ES-I3 (cell line): ENCODE measurements at regions not wholly inside any gene's neighbourhood (a gene's known extent, or its start where the extent isn't known, plus 50 kb on each side); places are given as distances from the start of the nearest gene placed in this dataset.

ENCODE experiments used
- H3K36me3 ChIP-seq: 2 replicates; pipeline ENCODE4 v1.6.1; 2013; ENCODE audit warnings: mild to moderate bottlenecking, low read length, control low read depth, moderate library complexity; ENCODE audit not compliant: insufficient read depth
- H3K4me1 ChIP-seq: 2 replicates; pipeline ENCODE4 v1.6.1; 2013; ENCODE audit warnings: mild to moderate bottlenecking, control low read depth, low read length; ENCODE audit not compliant: insufficient read depth
- H3K9ac ChIP-seq: 2 replicates; pipeline ENCODE4 v1.6.1; 2013; ENCODE audit warnings: low read depth, mild to moderate bottlenecking, low read length, moderate library complexity
- H3K9me3 ChIP-seq: 2 replicates; pipeline ENCODE4 v1.6.1; 2013; ENCODE audit warnings: mild to moderate bottlenecking, low read length, moderate library complexity; ENCODE audit not compliant: control insufficient read depth, insufficient read depth

- Histone ChIP-seq H3K9me3 (no peaks in the 10 kb centered on the region), H3K9ac (no peak overlapping the region), H3K4me1 (no peaks in the 10 kb centered on the region), H3K36me3 (no peaks in the 10 kb centered on the region)
These were observed 313.2 kb downstream of the PIK3C3 start for GRCh38 chr18:42268186-42268725.

DNA sequence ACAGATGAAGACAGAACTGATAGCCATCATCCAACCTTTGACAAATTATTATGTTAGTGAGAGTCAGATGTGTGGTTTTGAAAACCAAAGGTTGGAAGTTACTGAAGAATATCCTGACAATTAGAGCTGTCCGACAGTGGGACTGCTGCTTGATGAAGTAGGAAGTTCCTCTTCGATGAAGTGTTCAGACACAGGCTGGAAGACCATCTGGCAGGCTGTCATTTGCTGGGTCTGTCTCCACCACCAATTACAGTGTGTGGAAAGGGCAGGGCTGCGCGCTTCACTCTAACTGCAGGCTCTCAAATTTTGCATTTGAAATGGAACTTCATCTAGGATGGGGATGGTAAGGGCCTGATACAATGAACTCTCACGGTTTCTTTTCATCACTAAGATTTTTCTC, 313.8 kb downstream of the PIK3C3 start:
- Histone ChIP-seq H3K9ac (no peak overlapping the region), H3K4me1 (no peaks in the 10 kb centered on the region), H3K36me3 (no peaks in the 10 kb centered on the region), H3K9me3 (no peaks in the 10 kb centered on the region)

GRCh38 chr18:42271647-42272414, 316.8 kb downstream of the PIK3C3 start:
- Histone ChIP-seq H3K9me3 (no peaks in the 10 kb centered on the region), H3K4me1 (peaks cover 11% of the 10 kb centered on the region), H3K9ac (no peak overlapping the region), H3K36me3 (no peaks in the 10 kb centered on the region)

DNA sequence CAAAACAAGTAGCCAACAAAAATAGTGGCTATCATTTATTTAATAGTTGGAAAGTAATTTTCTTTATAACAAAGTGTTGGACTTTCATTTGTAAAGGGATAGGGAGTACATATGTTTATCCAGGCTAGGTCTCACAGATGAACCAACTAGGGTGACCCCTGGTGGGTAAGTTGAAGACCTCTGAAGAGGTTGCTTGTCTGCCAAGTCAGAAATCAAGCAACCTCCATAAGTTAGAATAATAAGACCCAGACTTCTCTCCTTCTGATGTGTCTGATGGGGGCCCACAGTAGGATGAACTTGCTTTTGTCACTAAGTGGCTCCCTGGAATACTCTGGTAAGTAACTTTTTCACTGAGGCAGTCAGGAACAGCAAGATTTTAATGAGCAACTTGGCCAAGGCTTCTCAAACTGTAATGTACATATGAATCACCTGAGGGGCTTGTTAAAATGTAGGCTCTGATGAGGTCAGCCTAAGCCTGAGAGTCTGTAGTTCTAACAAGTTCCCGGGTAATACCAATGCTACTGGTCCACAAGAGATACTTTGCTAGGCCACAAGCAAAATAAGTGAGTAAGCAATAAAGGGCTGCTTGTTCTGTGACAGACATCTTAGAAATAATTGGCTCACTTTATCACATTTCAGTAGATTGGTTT, 319.6 kb downstream of the PIK3C3 start:
- no peaks in the 10 kb centered on the region for H3K36me3 ChIP-seq
- peaks cover 11% of the 10 kb centered on the region for H3K4me1 ChIP-seq
- no peaks in the 10 kb centered on the region for H3K9me3 ChIP-seq
- no peak overlapping the region for H3K9ac ChIP-seq

DNA sequence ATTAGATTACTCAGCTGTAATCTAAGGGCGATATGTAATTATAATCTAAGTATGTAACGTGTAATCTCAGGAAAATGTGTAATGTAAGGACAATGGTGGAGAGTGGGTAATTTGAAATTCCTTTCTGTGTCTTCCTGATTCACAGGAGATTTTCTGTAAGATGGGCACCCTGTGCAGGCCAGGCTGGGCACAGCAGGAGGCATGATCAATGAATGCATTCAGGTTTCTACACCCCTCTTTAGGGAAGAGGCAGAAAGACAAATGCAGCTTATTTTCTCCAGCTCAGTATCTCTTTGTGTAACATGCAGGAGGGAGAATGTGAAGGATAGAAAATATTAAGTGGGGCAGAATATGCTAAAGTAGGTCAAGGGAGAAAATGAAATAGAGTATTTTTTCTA, 320.1 kb downstream of the PIK3C3 start:
- no peaks in the 10 kb centered on the region for H3K9me3 ChIP-seq
- peaks cover 11% of the 10 kb centered on the region for H3K4me1 ChIP-seq
- no peak overlapping the region for H3K9ac ChIP-seq
- no peaks in the 10 kb centered on the region for H3K36me3 ChIP-seq

DNA sequence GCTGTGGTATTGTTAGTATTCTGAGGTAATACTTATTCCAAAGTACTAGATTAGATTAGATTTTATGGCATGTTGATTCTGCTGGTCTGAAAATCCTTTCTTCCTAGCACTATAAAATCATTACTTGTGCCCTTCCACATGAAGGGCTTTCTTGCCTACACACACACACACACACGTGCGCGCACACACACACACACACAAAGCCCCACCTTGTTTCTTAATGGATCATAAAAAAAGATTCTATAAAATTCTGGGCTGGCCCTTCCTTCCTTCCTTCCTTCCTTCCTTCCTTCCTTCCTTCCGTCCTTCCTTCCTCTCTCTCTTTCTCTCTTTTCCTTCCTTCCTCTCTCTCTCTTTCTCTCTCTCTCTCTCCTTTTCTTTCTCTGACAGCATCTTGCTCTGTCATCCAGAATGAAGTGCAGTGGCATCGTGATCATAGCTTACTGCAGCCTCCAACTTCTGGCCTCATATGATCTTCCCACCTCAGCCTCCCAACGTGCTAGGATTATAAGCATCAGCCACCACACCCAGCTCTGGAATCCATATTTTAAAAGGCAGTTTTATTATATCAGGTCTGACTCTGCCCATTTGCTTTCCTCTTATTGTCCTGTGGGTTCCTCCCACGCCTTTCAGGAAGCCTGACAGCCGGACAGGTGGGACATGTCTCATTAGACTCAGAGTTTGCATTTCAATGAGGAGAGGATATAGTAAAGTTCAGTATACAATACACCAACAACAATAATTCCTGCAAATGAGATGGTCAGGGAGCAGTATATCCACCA, 321.1 kb downstream of the PIK3C3 start:
- no peaks in the 10 kb centered on the region for H3K36me3 ChIP-seq
- H3K9me3 ChIP-seq: no peaks in the 10 kb centered on the region
- H3K9ac ChIP-seq: no peak overlapping the region

GRCh38 chr18:42281124-42281523, 326.1 kb downstream of the PIK3C3 start:
- no peaks in the 10 kb centered on the region for H3K36me3 ChIP-seq
- no peak overlapping the region for H3K9ac ChIP-seq
- no peaks in the 10 kb centered on the region for H3K4me1 ChIP-seq
- H3K9me3 ChIP-seq: no peaks in the 10 kb centered on the region

More for the DNA sequence above, 321.1 kb downstream of the PIK3C3 start:
- H3K4me1 ChIP-seq: peaks cover 11% of the 10 kb centered on the region

DNA sequence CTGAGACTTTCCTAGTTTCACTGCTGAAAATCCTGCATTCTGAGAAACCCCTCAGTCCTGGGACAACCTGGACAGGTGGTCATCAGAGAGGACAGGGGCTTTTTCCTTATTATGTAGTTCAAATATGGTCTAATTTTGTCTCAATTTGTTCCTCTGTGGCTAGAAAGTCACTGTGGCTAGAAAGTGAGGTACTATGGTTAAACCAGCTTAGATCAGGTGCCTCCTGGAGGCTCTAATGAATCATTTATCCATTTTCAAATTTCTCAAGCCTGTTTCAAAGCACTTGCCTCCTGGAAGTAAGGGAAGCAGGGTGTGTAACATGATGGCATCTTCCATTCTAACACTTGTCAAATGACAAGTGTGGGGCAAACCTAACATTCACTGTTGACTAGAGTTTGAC, 326.8 kb downstream of the PIK3C3 start:
- H3K9ac ChIP-seq: no peak overlapping the region
- H3K36me3 ChIP-seq: no peaks in the 10 kb centered on the region
- no peaks in the 10 kb centered on the region for H3K9me3 ChIP-seq
- H3K4me1 ChIP-seq: no peaks in the 10 kb centered on the region

DNA sequence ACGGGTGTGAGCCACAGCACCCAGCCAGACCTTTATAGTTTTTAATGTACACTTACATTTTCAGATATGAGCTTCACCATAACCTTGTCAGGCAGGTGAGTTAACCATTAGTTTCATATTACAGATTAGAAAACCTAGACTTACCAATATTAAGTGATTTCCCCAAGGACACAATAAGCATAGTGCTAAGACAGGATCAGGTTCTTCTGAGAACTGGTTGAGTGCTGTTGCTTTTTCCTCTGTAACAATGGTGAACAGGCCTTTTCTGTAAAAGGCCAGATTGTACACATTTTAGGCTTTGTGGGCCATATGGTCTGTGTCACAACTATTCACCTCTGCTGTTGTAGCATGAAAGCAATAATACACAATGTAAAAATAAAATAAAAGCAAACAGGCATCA, 332.0 kb downstream of the PIK3C3 start:
- Histone ChIP-seq H3K9me3 (no peaks in the 10 kb centered on the region), H3K9ac (no peak overlapping the region), H3K4me1 (no peaks in the 10 kb centered on the region), H3K36me3 (no peaks in the 10 kb centered on the region)

DNA sequence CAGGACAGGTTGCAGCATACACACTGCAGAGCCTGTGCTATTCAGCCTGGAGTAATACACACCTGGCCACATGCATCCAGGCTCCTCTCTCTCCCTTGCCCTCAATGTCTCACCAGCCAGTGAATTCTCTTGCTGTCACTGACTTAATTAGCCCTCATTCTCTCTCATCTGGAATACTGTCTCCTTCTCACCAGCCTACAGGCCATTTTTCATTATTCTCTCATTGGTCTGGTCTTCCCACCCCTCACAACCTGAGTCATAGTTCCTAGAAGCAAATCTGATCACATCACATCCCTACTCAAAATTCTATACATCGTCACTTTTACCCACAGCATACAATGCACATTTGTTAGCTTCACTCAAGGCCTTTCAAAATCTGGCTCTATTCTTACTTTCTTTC, 333.1 kb downstream of the PIK3C3 start:
- H3K9ac ChIP-seq: no peak overlapping the region
- no peaks in the 10 kb centered on the region for H3K9me3 ChIP-seq
- no peaks in the 10 kb centered on the region for H3K36me3 ChIP-seq
- H3K4me1 ChIP-seq: no peaks in the 10 kb centered on the region

DNA sequence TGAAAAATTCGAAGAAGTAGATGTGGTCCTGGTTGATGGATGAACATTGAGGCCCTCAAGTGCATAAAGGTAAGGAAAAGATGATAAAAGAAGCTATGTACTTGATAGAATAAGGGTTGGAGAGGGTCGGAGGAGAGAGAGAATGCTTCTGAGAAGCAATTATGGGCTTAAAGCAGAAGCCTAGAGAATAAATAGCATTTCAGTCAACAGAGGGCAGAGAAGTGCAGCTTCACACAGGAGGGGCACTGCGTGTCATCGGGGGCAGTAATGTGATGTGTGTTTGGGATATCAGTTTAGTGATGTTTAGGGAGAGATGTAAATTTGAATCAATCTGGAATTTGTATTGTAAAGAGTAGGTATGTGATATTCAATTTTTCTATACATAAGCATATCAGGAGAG, 334.5 kb downstream of the PIK3C3 start:
- no peaks in the 10 kb centered on the region for H3K36me3 ChIP-seq
- no peaks in the 10 kb centered on the region for H3K9me3 ChIP-seq
- H3K4me1 ChIP-seq: no peaks in the 10 kb centered on the region
- no peak overlapping the region for H3K9ac ChIP-seq

DNA sequence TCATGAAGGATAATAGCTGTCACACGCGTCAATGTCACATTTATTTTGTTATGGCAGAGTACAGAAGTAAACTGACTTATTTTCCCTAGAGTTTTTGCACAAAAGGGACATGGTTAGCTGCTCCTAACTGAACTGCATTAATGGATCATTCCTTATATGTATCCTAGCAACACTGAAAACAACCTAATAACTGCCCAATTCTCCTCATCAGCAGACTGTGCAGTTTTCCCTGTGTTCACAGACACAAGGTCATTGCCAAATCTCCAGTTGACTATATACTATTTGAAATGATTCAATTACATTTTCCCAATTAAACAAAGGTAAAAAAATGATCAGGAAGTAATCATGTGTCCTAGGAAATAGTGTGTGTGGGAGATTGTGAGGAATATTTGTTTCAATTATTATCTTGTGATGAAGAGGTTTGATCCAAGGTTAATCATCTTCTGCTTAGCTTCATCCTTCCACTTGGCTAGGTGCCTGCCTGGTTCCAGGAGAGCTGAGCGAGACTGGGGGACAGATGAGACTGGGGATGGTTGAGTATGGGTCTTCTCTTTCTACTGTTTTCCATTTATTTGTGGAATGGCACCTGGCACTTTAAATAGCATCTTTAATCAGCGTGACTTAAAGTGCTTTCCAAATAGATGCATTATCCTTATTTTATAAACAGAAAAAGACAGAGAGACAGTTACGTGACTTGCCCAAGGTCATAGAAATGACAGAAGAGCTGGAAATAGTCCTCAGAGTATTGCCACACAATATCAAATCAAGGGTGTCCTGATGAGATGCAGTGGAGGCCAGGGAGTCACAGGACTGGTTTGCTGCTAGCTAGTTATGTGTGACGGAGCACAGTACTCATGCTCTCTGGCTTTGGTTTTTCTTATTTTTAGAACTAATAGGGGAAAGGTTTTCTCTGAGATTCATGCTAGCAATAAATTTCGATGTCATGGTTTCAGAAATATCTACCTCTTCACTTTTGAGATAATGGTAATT, 335.6 kb downstream of the PIK3C3 start:
- no peaks in the 10 kb centered on the region for H3K36me3 ChIP-seq
- no peaks in the 10 kb centered on the region for H3K4me1 ChIP-seq

DNA sequence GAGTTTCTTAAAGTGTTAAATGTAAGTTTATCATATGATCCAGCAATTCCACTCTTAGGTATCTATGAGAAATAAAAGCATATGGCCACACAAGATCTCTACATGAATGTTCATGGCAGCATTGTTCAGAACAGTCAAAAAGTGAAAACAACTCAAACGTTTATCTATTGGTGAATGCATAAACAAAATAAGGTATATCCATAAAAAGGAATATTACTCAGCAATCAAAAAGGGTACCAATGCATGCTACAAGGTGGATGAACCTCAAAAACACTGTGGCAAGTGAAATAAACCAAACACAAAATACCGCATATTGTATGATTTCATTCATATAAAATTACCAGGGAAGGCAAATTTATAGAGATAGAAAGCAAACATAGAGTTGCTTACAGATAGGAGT, 337.6 kb downstream of the PIK3C3 start:
- Histone ChIP-seq H3K36me3 (no peaks in the 10 kb centered on the region), H3K9ac (no peak overlapping the region), H3K4me1 (no peaks in the 10 kb centered on the region), H3K9me3 (no peaks in the 10 kb centered on the region)

More for the DNA sequence above, 335.6 kb downstream of the PIK3C3 start:
- H3K9ac ChIP-seq: no peak overlapping the region
- no peaks in the 10 kb centered on the region for H3K9me3 ChIP-seq

DNA sequence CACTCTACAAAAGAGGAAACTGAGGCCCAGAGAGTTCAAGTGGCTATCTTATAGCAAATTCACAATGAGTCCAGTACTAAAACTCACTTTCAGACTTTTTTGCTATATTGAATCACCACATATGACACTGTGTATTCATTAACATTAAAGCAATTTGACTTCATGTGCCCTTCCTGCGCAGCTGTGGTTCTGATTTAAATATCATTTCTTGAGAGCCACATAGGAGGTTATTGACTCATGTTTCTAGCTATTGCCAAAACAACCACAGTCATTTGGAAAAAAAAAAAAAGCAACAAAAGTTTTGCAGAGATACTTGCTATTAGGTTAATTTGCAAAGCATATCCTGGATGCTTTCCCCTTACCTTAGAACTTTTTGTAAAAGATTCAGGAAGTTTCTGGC, 341.2 kb downstream of the PIK3C3 start:
- Histone ChIP-seq H3K36me3 (no peaks in the 10 kb centered on the region), H3K9me3 (no peaks in the 10 kb centered on the region), H3K9ac (no peak overlapping the region), H3K4me1 (no peaks in the 10 kb centered on the region)
